ENCODE measurements at regions not wholly inside any gene's neighbourhood (a gene's known extent, or its start where the extent isn't known, plus 50 kb on each side); places are given as distances from the start of the nearest gene placed in this dataset.
"Not testable (repeated sequence)": the region's sequence is repeated elsewhere in the genome, so short reads cannot be mapped to it uniquely, and the experiment has no call there.

DNA sequence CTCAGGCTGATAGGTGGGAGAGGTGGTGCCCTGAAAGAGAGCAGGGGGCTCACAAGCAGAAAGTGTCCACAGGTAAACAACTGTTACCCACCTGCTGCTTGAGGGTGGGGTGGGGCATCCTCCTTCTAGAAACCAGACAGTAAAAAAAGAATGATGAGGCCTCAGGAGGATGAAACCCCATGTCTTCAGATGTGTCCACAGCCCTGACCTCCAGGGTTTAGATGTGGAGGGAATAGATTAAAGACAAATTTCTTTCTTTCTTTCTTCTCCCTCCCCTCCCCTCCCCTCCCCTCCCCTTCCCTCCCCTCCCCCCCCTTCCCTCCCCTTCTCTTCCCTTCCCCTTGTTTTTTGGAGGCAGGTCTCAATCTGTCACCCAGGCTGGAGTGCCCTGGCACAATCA lies 333.5 kb upstream of the NUPR2 start:
- DNase-seq, result no peak

DNA sequence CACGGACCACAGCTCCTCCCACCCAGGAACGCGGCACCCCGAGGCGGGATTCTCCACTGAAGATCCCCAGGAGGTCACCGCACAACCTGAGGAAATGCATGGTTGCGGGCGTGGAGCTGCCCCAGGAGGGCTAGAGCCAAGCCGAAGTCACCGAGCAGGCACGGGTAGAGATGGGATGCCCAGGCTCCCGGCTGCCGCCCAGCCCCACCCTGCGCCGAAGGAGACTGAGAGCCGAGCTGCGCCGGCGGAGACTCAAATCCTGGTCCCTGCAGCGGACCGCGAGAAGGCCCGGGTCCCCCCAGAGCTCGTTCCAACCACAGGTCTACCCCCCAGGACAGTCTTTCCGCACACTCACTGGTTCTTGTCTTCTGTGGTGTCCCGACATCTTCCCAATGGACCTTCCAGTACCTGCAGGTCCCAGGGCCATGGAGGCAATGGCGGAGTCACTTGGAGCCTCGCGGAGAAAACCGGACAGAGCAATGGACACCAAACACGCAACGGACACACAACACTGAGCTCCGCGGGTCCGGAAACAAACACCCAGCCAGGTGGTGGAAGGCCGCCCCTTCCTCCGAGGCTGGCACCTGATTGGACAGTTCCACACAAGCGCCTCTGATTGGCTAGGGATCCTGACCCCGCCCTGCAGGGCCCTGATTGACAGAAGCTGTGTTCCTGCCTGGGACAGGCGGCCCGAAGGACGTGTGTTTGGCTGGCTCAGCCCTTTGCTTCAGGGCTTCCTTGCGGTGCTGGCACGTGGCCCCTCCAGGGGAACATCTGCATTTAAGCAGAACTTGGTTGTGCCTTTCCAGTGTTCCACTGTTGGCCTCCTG lies 331.9 kb upstream of the NUPR2 start:
- DNase-seq, result no peak

DNA sequence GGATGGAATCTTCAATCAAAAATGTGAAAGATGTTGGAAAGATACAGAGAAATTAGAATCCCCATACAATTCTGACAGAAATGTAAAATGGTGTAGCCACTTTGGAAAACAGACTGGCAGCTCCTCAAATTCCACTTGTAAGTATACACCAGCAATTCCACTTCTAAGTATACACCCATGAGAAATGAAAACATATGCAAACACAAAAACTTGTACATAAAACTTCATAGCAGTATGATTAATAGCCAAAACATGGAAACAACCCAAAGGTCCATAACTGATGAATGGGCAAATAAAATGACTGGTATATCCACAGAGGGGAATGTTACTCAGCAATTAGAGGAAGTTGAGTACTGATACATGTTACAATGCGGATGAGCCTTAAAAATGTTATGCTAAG lies 304.3 kb upstream of the NUPR2 start:
- DNase-seq, result not testable (repeated sequence)

DNA sequence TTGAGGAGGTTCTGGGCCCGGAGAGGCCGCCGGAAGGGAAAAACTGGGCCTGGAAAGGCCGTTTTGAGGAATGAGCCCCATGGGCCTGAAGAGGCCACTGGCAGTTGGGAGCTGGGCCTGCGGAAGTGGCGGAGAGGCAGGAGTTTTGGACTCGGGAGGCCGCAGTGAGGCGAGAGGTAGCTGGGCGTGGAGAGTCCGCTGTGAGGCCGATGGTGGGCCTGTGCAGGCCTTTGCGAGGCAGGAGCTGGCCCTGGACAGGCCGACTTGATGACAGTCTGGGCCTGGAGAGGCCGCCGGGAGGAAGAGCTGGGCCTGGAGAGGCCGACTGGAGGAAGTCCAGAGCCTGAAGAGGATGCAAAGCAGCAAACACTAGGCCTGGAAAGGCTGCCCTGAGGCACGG lies 259.0 kb upstream of the NUPR2 start:
- no peak for DNase-seq

DNA sequence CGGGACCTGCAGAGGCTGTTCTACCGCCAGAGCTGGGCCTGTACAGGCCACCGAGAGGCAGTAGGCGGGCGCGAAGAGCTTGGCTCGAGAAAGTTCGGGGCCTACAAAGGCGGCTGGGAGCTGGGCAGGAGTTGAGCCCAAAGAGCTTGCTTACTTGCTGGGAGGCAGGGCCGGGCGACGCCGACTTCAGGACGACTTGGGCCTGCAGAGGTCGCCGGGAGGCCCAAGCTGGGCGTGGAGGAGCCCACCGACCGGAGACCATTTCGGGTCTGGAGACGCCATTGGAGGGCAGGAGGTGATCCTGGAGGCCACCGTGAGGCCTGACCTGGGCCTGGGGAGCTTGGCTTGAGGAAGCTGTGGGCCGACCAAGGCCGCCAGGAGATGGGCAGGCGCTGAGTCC lies 258.4 kb upstream of the NUPR2 start:
- DNase-seq, result not testable (repeated sequence)

DNA sequence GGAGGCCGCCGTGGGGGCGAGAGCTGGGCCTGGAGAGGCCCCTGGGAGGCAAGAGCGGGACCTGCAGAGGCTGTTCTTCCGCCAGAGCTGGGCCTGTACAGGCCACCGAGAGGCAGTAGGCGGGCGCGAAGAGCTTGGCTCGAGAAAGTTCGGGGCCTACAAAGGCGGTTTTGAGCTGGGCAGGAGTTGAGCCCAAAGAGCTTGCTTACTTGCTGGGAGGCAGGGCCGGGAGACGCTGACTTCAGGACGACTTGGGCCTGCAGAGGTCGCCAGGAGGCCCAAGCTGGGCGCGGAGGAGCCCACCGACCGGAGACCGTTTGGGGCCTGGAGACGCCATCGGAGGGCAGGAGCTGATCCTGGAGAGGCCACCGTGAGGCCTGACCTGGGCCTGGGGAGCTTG lies 257.1 kb upstream of the NUPR2 start:
- DNase-seq, result not testable (repeated sequence)

DNA sequence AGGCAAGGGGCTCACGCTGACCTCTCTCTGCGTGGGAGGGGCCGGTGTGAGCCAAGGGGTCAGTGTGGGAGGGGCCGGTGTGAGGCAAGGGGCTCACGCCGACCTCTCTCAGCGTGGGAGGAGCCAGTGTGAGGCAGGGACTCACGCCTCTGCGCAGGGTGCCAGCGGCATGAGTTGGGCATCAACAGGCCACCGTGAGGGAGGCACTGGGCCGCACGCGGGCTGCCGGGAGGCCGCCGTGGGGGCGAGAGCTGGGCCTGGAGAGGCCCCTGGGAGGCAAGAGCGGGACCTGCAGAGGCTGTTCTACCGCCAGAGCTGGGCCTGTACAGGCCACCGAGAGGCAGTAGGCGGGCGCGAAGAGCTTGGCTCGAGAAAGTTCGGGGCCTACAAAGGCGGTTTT lies 255.6 kb upstream of the NUPR2 start:
- not testable (repeated sequence) for DNase-seq

DNA sequence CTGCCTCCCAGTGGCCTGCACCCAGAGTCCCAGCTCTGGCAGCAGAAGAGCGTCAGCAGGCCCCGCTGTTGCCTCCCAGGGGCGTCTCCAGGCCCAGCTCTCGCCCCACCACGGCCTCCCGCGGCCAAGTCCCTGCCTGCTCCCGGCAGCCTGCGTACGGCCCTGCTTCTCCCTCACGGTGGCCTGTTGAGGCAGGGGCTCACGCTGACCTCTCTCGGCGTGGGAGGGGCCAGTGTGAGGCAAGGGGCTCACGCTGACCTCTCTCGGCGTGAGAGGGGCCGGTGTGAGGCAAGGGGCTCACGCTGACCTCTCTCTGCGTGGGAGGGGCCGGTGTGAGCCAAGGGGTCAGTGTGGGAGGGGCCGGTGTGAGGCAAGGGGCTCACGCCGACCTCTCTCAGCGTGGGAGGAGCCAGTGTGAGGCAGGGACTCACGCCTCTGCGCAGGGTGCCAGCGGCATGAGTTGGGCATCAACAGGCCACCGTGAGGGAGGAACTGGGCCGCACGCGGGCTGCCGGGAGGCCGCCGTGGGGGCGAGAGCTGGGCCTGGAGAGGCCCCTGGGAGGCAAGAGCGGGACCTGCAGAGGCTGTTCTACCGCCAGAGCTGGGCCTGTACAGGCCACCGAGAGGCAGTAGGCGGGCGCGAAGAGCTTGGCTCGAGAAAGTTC lies 254.1 kb upstream of the NUPR2 start:
- not testable (repeated sequence) for DNase-seq

DNA sequence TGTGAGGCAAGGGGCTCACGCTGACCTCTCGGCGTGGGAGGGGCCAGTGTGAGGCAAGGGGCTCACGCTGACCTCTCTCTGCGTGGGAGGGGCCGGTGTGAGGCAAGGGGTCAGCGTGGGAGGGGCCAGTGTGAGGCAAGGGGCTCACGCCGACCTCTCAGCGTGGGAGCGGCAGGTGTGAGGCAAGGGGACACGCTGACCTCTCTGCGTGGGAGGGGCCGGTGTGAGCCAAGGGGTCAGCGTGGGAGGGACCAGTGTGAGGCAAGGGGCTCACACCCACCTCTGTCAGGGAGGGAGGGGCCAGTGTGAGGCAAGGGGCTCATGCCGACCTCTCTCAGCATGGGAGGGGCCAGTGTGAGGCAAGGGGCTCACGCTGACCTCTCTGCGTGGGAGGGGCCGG lies 251.7 kb upstream of the NUPR2 start:
- not testable (repeated sequence) for DNase-seq

DNA sequence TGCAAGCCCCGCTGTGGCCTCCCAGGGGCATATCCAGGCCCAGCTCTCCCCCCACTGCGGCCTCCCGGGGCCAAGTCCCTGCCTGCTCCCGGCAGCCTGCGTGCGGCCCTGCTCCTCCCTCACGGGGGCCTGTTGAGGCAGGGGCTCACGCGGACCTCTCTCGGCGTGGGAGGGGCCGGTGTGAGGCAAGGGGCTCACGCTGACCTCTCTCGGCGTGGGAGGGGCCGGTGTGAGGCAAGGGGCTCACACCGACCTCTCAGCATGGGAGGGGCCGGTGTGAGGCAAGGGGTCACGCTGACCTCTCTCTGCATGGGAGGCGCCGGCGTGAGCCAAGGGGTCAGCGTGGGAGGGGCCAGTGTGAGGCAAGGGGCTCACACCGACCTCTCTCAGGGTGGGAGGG lies 251.2 kb upstream of the NUPR2 start:
- not testable (repeated sequence) for DNase-seq

DNA sequence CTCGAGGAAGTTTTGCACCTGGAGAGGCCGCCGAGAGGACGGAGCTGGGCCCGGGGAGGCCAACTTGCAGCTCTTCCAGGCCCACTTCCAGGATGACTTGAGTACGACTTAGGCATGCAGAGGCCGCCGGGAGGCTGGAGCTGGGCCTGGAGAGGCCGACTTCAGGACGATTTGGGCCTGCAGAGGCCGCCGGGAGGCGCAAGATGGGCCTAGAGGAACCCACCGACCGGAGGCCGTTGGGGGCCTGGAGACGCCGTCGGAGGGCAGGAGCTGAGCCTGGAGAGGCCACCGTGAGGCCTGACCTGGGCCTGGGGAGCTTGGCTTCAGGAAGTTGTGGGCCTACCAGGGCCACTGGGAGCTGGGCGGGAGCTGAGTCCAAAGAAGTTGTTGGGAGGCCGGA lies 250.5 kb upstream of the NUPR2 start:
- DNase-seq, result not testable (repeated sequence)

DNA sequence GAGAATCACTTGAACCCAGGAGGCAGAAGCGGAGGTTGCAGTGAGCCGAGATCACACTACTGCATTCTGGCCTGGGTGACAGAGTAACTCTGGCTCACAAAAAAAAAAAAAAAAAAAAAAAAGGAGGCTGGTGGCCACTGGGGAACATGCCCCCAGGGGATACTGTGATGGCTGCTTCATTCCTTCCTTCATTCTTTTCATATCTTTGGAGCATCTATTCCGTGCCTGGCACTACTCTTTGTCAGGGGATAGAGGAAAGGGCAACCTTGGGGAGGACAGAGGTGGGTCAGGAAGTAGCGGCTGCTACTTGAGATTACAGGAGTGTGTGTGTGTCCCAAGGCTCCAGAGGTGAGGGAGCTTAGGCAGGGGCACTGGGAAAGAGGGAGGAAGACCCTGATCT lies 236.4 kb upstream of the NUPR2 start:
- not testable (repeated sequence) for DNase-seq

DNA sequence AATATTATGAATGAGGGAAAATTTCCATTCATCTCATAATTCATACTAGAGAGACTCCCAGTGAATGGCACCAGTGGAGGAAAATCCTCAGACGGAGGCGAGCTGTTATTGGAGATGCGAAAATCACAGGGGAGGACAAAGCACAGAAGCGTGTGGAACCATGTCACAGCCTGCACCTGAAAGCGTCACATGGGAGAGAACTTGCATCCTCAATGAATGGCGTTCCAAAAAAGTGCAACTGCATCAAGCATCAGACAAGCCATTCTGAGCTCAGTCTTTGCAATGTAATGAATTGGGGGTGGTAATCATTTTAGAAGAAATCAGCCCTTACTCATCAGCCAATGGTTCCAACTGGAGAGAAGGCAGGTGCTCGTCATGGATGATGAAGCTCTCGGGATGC lies 235.0 kb upstream of the NUPR2 start:
- DNase-seq, result not testable (repeated sequence)

DNA sequence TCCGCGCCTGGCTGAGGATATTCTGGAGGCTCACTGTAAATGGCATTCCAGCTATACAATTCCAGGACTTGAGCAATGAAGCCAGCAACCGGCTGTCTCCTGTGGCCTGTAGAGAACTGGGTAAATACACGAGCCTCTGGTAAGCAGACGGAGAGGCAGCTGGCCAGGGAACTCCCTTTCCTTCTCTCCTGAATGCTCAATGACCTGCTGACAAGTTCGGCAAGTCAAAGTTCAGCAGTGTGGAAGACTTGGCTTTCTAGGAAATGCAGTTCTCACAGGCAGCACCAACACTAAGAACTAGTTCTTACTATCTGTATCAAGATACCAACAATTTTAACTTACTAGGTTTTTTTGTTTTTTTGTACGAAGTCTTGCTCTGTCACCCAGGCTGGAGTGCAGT lies 232.1 kb upstream of the NUPR2 start:
- DNase-seq, result not testable (repeated sequence)

DNA sequence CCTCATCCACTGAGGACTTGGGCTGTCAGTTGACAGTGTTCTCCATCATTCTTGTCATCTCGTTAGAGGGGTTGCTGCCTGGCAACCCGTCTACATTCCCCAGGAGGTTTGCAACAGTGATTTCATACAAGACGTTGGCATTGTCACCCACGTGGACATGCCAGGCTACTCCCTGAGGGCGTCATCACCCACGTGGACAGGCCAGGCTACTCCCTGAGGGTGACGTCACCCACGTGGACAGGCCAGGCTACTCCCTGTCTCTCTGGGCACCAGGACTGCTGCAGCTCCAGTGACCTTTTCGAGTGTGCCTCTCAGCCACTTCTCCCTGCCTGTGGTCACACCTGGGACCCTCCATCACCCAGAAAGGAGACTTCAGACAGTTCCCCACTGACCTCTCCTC lies 212.1 kb upstream of the NUPR2 start:
- not testable (repeated sequence) for DNase-seq

DNA sequence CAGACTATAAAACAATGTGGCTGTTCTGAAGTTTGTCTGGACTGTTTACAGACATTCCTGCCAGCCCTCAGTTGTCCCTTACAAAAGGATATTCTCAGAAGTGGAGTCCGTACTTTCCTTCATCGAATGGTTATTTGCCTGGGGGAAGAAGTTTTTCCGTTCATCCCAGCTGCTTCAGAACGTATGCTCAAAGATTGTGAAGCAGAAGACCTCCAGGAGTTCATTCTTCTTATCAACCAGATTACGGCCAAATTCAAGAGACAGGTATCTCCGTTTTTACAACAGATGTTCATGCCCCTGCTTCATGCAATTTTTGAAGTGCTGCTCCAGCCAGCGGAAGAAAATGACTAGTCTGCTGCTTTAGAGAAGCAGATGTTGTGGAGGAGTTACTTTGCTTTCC lies 174.3 kb upstream of the NUPR2 start:
- DNase-seq, result no peak

DNA sequence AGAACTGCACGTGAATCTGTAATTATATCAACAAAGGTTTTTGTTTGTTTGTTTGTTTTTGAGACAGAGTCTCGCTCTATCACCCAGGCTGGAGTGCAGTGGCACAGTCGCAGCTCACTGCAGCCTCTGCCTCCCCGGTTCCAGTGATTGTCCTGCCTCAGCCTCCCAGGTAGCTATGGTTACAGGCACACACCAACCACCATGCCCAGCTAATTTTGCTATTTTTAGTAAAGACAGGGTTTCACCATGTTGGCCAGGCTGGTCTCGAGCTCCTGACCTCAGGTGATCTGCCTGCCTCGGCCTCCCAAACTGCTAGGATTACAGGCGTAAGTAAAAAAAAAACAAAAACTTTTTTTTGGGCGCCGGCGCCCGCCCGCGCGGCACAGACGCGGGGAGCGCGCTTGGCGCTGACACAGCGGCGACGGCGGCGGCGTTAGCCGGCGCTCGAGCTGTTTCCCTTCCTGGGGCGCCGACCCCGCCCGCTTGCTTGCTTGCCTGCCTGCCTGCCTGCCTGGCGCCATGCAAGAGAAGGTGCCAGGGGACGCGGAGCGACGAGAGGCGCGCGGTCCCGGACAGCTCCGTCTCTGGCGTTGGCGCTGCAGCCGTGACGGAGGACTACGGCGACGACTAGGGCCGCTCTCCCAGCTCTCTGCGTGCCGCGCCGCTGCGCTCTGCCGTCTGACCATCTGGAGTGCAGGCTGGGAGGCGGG lies 171.4 kb upstream of the NUPR2 start:
- DNase-seq, result peak; percentile 44

DNA sequence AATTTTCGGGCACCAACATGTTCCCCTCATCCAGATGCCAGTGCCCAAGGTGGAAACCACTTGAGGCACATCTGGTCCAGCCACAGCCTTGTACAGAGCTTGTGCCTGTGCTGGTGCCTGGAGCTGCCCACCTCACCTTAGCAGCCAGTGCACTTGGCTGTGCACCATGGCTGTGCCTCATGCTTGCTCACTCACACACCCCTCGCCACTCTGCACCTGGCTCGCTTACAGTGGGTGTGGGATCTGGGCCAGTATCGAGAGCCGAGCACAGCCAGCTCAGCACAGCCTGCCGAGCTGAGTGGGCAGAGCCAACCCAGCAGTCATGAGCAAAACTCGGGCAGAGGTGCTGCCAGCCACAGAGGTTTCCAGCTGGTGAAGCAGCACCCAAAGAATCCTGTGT lies 139.9 kb upstream of the NUPR2 start:
- DNase-seq, result no peak

DNA sequence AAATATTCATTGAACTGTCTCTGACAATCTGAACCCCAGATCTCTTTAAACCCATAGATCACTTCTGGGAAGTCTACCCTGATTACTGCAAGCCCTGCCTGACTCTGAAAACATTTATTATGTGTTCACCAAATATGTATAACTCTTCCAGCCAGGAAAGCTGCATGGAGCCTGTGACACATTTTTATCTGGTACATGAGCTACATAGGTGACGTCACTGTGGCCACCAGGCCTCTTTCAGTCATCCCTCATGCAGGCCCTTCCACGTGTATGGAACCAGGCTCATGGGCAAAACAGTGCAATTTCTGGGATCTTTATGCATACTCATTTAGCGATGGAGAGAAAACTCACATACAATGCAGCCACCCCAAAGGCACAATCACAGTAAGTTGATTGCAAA lies 133.9 kb upstream of the NUPR2 start:
- DNase-seq, result no peak

DNA sequence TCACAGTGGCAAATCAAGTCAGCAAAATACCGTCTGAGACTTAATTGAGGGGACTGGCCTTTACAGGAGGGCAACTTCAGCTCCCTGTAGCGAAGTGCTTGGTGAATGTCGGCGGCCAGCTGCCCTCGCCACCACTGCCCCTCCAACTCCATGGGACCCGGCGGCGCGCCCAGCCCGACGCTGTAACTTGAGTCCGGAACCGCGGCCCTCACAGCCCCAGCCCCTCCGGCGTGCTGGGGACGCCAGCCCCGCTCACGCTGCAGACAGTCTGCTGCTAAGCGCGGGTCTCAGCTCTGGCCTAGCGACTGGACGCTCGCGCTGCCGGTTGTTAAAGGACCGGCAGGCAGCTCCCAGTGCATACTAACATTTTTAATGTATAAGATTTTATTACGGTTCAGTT lies 113.4 kb upstream of the NUPR2 start:
- DNase-seq, result no peak

DNA sequence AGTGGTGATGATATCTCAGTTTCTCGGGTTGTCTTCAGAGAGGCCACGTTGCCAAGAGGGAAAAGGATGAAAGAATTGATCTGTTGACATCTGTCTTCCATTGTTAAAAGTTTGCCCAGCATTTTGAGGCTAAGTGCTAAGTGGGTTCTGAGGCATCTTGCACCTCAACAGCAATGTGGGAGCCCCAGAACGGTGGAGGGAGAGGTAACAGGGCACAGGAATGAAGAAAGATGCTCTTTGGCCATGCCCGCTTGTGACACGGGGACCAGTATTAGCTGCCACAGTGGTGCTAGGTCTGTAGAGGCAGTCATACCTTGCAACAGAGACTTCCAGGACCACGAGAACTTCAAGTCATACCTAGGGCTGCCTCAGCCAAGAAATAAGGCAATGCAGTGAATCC lies 106.6 kb upstream of the NUPR2 start:
- no peak for DNase-seq

DNA sequence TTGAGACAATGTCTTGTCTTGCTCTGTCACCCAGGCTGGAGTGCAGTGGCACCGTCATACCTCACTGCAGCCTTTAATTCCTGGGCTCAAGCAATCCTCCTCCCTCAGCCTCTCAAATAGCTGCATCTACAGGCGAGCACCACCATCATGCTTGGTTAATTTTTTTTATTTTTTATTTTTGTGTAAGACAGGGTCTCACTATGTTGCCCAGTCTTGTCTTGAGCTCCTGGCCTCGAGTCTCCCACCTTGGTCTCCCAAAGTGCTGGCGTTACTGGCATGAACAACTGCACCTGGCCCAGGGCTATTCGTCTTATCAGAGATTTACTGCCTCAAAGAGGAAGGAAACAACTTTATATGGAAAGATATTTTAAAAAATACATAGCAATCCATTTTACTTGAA lies 102.8 kb upstream of the NUPR2 start:
- DNase-seq, result no peak

DNA sequence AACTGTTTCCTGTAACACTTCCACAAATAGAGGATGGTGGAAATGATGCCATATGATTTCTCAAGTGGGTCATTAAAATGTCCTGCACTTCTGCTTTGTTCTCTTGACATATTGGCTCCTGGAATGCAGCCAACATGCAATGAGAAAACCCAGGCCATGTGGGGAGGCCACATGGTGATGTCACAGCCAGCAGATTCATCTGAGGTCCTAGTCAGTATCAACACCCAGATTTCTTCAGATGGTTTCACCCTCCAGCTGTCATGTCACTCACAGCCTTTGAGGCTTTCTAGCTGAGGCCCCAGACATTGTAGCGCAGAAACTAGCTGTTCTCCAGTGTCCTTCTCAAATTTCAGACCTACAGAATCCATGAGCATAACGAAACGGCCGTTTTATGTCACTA lies 102.3 kb upstream of the NUPR2 start:
- no peak for DNase-seq

DNA sequence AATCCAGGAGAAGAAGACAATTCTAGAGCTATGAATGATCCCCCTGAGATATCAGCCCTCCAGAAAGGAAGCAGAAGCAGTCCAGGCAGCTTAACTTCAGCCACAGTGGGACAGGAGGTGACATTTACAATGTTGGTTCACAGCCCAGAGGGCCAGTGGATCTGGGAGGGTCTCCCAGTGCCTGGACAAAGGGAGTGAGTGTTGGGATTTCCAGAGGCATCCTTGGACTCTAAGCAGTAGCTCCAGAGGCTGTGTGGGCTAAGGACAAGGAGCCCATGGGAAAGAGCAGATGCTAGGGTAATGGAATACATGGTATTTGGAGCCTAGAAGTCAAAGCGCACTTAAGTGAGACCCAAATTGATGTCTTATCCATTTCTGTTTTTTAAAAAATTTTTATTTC lies 97.4 kb upstream of the NUPR2 start:
- DNase-seq, result no peak

Measured in left hindlimb (tissue), 1 donor.